Esophagus muscularis mucosa (tissue), 4 donors: ENCODE measurements at regions not wholly inside any gene's neighbourhood (a gene's known extent, or its start where the extent isn't known, plus 50 kb on each side); places are given as distances from the start of the nearest gene placed in this dataset.

Experiments used
- DNase-seq: peaks from one replicate; pipeline ENCODE4 v3.0.0-alpha.2; 2017; ENCODE audit errors: extremely low spot score
- H3K27ac ChIP-seq, 4 donors: fragments of 200-600 bp; sonication (generic); replicated peaks in 1 of 4; 1 replicate in 3 of 4; 2 replicates in 1 of 4; pipeline ENCODE4 v1.5.1; 2016 to 2019; ENCODE audit warnings: mild to moderate bottlenecking in 1 of 4
- H3K27me3 ChIP-seq, 4 donors: fragments of 200-600 bp; sonication (generic); one replicate each; pipeline versions ENCODE4 v1.5.1 to v1.6.0; 2016 to 2019
- H3K36me3 ChIP-seq, 4 donors: fragments of 200-600 bp; sonication (generic); one replicate each; pipeline ENCODE4 v1.5.1; 2016 to 2019
- H3K4me1 ChIP-seq, 4 donors: fragments of 200-600 bp; sonication (generic); one replicate each; pipeline ENCODE4 v1.5.1; 2016 to 2019
- H3K4me3 ChIP-seq, 4 donors: fragments of 200-600 bp; sonication (generic); 1 replicate in 2 of 4; 2 replicates in 2 of 4; pipeline ENCODE4 v1.5.1; 2016 to 2019; ENCODE audit warnings: mild to moderate bottlenecking in 4 of 4, moderate library complexity in 1 of 4
- H3K9me3 ChIP-seq, 4 donors: fragments of 200-600 bp; sonication (generic); 1 replicate in 3 of 4; 2 replicates in 1 of 4; pipeline ENCODE4 v1.5.1; 2016 to 2019
- CTCF ChIP-seq, 3 experiments: fragments of 200-600 bp in 2 of 3; fragments of 450-650 bp in 1 of 3; sonication (generic) in 2 of 3; IDR thresholded peaks; one replicate each; pipeline ENCODE4 v1.5.1; 2017 to 2019; ENCODE audit warnings: antibody characterized with exemption in 3 of 3, mild to moderate bottlenecking in 2 of 3, moderate library complexity in 1 of 3
- EP300 ChIP-seq: sonication (generic); formaldehyde crosslinking; IDR thresholded peaks from one replicate; pipeline ENCODE4 v1.6.1; 2017; ENCODE audit warnings: antibody characterized with exemption
- POLR2A ChIP-seq: fragments of 450-650 bp; IDR thresholded peaks from one replicate; pipeline ENCODE4 v1.6.1; 2017; ENCODE audit warnings: antibody characterized with exemption, moderate library complexity, mild to moderate bottlenecking, low read depth
- POLR2AphosphoS5 ChIP-seq, 2 donors: sonication (generic); formaldehyde crosslinking; IDR thresholded peaks; one replicate each; pipeline ENCODE4 v1.6.1; 2017; ENCODE audit warnings: antibody characterized with exemption in 2 of 2
- WGBS: methylation state at CpG from one replicate; pipeline ENCODE4 v1.1.5; 2018; 5-methylcytosine and 5-hydroxymethylcytosine counted together
- intact Hi-C: fragments of 100-400 bp; cut with DNase I; formaldehyde crosslinking; loops from one replicate; pipeline ENCODE4 v1.15.1; 2023

- WGBS: 73% methylated on average over 4 of the region's 4 CpGs
- intact Hi-C loops: no loop called here
- DNase-seq: no peak
- H3K9me3 ChIP-seq: no peaks in the 10 kb centered on the region
- no peak for TF ChIP-seq POLR2A
- TF ChIP-seq EP300: no peak
- no peak for TF ChIP-seq POLR2AphosphoS5 (IDR thresholded peaks at IDR 0.05)
- no peak for TF ChIP-seq CTCF (IDR thresholded peaks at IDR 0.05)
- H3K4me3 ChIP-seq: no peak overlapping the region
- no peaks in the 10 kb centered on the region for H3K36me3 ChIP-seq
- H3K27ac ChIP-seq: no peak overlapping the region
- H3K4me1 ChIP-seq: peaks cover 0 to 26% (median 7%) of the 10 kb centered on the region in 4 donors
- H3K27me3 ChIP-seq: no peaks in the 10 kb centered on the region
Measured at GRCh38 chr1:239555350-239555749, 169.0 kb downstream of the CHRM3 start.

GRCh38 chr1:239558559-239558958 is 172.2 kb downstream of the CHRM3 start:
- H3K27me3 ChIP-seq: no peaks in the 10 kb centered on the region
- no peak for DNase-seq
- intact Hi-C loops: no loop called here
- H3K36me3 ChIP-seq: no peaks in the 10 kb centered on the region
- no peaks in the 10 kb centered on the region for H3K9me3 ChIP-seq
- H3K4me1 ChIP-seq: peaks cover 0 to 28% (median 5%) of the 10 kb centered on the region in 4 donors
- TF ChIP-seq EP300: no peak
- TF ChIP-seq POLR2A: no peak
- TF ChIP-seq POLR2AphosphoS5 (IDR thresholded peaks at IDR 0.05): no peak
- no peak for TF ChIP-seq CTCF (IDR thresholded peaks at IDR 0.05)
- no peak overlapping the region for H3K4me3 ChIP-seq
- no peak overlapping the region for H3K27ac ChIP-seq
- WGBS: 71% methylated on average over 2 of the region's 2 CpGs

- TF ChIP-seq POLR2AphosphoS5 (IDR thresholded peaks at IDR 0.05) (no peak), CTCF (IDR thresholded peaks at IDR 0.05) (no peak), POLR2A (no peak), EP300 (no peak)
- no peak overlapping the region for H3K27ac ChIP-seq
- no peak for DNase-seq
- peaks cover 0 to 29% (median 7%) of the 10 kb centered on the region in 4 donors for H3K4me1 ChIP-seq
- H3K4me3 ChIP-seq: no peak overlapping the region
- intact Hi-C loops: no loop called here
- no peaks in the 10 kb centered on the region for H3K36me3 ChIP-seq
- H3K9me3 ChIP-seq: no peaks in the 10 kb centered on the region
- H3K27me3 ChIP-seq: no peaks in the 10 kb centered on the region
Measured at GRCh38 chr1:239558991-239559390, 172.6 kb downstream of the CHRM3 start.

GRCh38 chr1:239560921-239561320 is 174.6 kb downstream of the CHRM3 start:
- no peaks in the 10 kb centered on the region for H3K27me3 ChIP-seq
- TF ChIP-seq POLR2AphosphoS5 (IDR thresholded peaks at IDR 0.05) (no peak), CTCF (IDR thresholded peaks at IDR 0.05) (no peak), EP300 (no peak), POLR2A (no peak)
- no peaks in the 10 kb centered on the region for H3K36me3 ChIP-seq
- peaks cover 0 to 23% (median 9%) of the 10 kb centered on the region in 4 donors for H3K4me1 ChIP-seq
- no peak overlapping the region for H3K27ac ChIP-seq
- H3K9me3 ChIP-seq: no peaks in the 10 kb centered on the region
- WGBS: 85% methylated on average over 4 of the region's 4 CpGs
- intact Hi-C loops: no loop called here
- no peak overlapping the region for H3K4me3 ChIP-seq
- no peak for DNase-seq

- no peaks in the 10 kb centered on the region for H3K27me3 ChIP-seq
- H3K4me3 ChIP-seq: no peak overlapping the region
- intact Hi-C loops: no loop called here
- no peaks in the 10 kb centered on the region for H3K9me3 ChIP-seq
- no peak overlapping the region for H3K27ac ChIP-seq
- H3K36me3 ChIP-seq: no peaks in the 10 kb centered on the region
- H3K4me1 ChIP-seq: peaks cover 0 to 23% (median 9%) of the 10 kb centered on the region in 4 donors
- WGBS: 83% methylated on average over 6 of the region's 6 CpGs
- TF ChIP-seq EP300 (no peak), POLR2AphosphoS5 (IDR thresholded peaks at IDR 0.05) (no peak), CTCF (IDR thresholded peaks at IDR 0.05) (no peak), POLR2A (no peak)
- no peak for DNase-seq
Measured at GRCh38 chr1:239562095-239562494, 175.7 kb downstream of the CHRM3 start.
